GM21515 (cell line): ENCODE measurements at regions not wholly inside any gene's neighbourhood (a gene's known extent, or its start where the extent isn't known, plus 50 kb on each side); places are given as distances from the start of the nearest gene placed in this dataset.

Experiments
- ATAC-seq: cut with Tn5 transposase; IDR thresholded peaks from one replicate; pipeline ENCODE4 v1.9.1; 2021; ENCODE audit not compliant: unreplicated experiment

DNA sequence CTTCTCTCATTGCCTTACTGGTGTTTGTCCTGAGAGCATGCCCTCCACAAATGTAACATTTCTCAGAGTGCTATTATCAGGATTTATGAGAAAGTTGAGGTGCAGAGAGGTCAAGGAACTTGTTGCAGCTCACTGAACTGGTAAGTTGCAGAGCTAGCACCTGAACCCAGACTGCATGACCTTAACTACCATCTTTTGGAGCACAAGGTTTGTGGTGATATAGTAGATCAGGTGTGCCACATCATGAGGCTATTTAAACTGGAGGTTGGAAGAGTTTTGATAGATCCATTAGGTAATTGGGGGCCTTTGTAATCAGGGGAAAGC is 112.0 kb upstream of the CITED2 start:
- no peak for ATAC-seq

DNA sequence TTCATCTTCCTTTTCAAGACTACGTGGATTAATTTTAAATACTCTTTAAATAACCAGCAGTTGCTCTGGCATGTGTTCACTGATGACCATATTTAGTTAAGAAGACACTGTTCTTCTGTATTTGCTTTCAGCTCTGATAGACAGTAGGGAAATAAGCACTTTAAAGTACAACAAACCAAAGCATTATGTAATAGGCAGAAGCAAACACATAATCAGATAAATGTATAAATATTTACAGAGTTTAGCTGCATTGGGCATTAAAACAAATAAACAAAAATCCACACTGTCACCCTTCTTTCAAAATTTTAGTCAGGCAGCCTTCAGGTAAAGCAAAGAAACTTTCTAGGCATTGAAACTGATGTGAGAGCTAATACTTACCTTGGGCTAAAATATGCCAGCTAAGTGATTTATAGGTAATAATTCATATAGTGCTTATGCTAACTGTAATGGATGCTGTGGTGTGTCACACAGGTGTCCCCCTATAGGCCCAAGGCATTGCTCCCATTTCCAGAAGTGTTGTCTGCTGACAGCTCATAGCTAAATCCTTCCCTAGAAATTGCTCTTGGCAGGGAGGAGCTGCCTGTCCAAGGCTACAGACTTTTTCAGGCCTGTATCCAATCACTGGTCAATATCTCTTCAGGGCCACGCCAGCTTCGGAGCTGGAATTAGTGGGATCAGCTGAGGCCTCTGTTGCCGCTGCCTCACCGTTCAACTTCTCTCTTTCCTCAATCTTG is 111.5 kb upstream of the CITED2 start:
- ATAC-seq, result no peak

DNA sequence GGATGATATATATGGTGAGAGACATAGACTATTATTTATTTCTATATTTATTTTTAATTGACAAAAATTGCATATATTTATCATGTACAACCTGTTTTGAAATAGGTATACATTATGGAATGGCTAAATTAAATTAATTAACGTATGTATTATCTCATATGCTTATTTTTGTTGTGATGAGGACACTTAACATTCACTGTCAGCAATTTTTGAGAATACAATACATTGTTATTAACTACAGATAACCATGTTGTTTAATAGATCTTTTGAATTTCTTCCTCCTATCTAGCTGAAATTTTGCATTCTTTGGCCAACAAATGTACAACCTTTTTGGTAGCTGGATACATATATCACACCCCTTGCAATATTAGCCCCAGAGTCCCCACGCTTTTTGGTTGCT is 110.7 kb upstream of the CITED2 start:
- no peak for ATAC-seq

DNA sequence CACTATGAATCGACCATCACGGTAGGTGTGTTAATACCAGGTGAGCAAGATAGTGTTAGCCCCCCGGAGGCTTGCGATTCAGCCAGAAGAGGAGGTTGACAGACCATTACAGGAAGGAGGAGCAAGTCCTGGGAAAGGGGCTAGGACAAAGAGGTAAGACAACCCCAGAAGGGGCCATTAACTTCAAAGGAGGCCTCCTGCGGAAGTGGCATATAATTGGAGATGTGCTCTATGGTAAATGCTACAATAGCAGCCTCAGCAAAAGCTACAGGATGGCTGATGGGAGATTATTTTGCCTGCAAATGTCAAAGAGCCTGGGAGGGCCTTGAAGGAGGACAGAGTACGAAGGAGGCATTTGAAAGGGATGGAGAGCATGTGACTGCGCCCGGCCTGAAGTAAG is 108.6 kb upstream of the CITED2 start:
- ATAC-seq, result no peak

DNA sequence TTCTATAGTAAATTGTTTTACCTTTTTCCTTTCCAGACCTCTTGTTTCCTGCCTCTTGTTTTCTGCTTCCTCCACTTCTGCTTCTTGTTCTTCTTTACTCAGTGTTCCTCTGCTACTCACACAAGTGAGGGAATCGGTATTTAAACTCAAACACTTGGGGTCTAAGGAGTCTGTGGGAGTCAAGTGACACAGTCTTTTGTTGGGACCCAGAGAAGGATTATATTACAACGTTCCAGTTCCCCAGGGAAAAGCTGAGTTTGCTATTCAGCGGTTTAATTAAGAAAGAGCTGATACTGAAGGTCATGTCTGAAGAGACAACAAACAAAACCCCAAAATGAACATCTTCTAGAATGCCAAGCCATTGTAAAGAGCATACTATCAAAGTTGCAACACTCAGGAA is 107.8 kb upstream of the CITED2 start:
- ATAC-seq, result no peak

DNA sequence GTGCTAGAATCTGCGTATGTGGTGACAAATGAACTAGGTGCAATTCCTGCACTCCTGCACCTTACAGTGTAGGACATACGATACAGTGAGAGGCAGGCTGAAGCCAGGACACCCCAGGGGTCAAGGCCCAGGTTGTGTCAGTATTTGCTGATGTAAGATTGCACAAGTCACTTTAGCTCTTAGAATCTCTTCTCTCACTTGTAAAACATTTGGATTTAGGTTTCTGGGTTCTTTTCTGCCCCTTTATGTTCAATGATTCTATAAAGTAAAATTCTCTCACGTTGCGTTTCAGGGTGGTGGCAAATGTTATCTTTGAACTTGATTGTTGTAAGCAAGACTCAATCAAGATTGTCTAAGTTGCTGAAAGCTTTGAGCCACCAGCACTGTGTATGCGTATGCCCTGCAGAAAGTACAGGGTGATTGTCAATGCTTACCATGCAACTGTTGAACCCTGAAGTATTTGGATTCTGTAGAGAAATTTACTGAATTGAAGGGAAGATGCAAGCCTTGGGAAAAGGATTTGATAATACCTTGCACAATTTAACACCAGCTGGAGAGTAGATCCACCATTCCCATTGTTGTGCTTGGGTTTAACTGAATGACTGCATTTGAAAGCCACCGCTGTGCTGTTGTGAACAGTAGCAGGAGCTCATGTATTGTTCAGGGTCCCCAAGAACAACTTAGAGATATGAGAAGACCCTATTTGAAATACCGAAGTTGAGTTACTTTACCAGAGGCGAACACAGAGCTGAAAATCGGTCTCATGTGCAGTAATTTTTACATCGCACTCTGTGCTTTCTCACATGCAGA is 106.1 kb upstream of the CITED2 start:
- ATAC-seq, result no peak

DNA sequence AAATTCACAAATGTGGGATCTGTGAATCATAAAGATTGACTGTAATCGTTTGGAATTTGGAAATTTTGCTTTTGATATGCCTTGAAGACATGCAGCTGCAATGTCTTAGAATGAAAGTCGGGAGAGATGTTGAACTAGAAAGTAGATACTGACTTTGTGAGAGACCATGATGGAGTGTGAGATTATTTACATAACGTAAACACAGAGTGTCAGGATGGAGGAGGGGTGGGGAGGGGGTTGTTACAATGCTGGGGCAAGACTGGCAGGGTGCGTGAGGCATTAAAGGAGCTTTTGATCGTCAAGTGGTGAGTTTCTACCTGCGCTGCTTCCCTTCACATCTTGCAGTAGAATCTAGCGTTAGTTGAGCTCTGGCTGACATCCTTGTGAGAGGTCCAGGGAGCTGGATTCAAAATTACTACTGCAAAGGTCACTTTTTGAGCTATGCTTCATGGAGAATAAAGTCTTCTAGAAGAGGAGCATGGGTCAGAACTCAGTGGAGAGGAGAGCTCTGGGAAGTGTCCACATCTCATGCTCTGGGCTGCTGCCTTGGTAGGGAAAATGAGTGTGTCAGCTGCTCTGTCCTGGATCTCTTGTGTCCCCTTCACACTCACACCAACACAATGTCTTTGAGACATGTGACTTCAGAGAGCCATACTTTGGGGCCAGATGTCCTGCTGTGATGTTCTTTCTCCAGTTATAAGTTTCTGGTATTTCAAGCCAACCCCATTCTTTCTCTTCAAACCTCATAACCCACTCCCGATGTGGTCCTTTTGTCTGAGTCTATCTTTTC is 105.2 kb upstream of the CITED2 start:
- ATAC-seq, result no peak

DNA sequence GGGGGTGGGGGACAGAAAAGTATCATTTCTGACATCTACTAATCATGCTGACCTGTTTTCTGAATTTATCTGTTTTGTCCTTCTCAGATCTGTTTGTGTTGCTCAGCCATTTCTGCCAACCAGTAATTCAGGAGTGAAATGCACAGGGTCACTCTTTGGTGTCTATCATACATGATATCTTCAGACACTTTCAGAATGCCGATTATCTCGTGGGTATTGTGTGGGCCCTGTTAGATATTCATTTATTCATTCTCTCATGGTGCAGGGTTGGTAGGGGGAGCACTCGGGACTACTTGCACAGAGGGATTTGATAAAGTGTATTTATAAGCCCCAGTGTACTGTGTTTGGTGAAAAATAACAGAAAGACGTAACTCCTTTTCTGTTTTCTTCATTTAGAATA is 101.2 kb upstream of the CITED2 start:
- ATAC-seq, result no peak

DNA sequence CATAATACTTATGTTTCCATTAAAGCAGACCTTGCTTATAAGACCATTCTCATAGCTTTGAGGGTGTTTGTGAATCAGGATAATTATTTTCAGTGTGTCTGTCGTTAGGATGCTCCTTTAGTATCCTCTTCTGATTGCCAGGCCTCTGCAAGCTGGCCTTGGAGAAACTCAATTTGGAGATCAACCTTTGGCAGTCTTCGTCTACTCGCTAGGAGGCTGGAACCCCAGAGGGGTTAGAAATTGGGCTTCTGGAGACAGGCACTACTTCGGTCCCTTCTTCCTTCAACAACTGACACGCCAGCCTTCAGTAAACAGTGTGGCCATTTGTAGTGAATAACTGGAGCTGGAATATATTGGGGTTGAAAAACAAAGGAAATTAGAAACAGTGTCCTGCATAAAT is 100.8 kb upstream of the CITED2 start:
- ATAC-seq, result no peak

DNA sequence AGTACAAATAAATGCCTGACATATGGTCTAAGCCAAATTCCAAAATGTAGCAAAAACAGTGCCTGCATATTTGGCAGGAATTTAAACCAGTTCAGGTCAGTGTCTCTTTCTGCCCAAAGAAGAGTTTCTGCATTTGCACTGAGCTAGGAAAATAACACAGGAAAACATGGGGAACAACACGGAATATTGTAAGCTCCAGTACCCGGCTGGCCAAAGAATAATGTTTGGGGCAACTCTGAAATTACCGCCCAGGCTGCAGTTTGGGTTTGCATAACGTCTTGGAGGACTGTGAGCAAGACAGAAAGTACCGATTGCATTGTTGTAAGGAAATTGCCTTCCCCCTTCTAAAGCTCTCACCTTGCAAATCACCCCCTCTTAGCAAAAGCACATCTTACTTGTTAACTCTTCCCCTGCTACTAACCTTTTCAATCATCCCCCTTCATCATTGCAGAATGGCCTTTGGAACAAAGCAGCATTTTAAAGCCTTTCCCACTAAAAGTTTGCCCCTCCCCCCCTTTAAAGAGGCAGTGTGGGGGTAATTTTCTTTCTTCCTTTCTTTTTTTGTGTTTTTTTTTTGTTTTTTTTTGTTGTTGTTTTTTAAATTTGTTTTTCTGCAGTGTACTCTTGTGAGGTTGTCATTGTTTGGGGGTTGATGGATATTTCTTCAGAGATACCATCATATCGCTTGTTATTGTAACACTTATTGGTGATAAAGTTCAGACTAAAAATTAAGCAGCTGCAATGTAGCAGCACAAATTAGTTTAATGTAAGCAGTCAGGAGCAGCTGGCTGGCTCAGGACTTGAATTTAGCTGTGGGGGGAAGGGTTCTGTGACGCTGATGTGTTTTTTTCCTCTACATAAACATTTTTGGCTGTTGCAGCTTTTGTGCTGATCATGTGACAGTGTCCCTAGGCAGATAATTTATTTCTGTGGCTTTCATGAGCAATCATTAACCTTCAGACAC is 100.0 kb upstream of the CITED2 start:
- ATAC-seq, result no peak

DNA sequence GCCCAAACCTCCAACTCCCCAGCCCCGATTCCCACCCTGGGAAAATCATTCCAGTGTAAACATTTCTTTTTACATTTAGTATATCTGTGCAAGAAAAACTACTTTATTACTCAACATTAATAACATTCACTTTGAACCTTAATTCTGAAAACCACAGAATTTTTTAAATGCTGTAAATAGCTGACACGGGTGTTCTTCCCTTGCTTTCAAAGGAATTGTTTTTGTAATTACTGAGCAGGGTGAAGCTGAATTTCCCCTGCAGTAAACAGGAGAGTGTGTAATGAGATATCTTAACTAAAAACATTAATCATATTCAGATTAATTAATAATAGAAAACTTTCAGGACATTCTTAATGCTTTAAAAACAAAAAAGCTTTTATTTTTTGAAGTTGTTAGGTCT is 99.3 kb upstream of the CITED2 start:
- ATAC-seq, result no peak

DNA sequence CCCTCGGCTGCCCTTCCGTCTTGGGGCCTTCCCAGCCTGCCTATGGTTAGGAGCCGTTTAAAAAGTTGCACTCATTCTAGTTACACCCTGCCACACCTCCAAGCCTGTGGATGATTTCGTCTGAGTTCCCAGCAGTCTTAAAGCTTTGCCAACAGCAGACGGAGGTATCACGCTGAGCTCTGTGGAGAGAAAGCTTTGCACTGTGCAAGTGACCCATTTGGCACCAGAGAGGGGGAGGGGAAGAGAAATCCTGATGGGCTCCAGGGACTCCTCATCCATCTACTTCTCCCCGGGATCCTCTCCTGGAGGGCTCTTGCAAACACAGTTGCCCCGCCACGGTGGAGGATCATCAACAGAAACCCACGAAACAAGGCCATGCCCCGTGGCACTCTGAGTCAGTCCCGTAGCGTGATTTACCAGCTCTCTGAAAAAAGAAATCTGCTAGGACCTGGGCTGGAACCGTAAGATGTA is 98.8 kb upstream of the CITED2 start:
- no peak for ATAC-seq

DNA sequence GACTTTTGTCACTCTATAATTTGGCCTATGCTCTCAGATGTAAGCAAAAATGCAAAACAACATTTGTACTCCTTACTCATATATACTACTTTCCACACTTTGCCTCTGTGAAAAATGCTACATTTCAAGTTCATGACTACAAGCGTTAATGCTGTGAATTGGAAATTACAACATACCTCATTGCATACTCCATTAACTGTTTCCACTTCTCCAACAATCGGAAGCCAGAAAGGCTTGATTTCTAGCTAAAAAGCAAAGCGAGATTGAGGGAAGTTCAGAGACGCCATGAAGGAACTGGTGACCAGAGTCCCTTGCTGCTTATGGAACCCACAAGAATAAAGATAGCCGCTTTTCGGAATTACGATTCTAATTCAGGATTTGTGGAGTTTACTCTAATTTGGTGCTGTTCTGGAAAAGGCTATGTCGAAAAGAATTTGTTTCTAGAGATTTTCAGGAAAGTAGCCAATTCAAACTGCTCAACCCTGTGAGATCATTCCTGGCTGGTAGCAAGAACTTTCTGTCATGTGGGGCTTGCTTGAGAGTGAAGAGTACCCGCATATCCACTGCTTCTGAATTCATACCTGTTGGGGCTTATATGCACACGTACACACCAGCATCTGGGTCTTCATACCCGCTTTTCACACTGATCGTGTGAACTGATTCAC is 98.0 kb upstream of the CITED2 start:
- ATAC-seq, result no peak

DNA sequence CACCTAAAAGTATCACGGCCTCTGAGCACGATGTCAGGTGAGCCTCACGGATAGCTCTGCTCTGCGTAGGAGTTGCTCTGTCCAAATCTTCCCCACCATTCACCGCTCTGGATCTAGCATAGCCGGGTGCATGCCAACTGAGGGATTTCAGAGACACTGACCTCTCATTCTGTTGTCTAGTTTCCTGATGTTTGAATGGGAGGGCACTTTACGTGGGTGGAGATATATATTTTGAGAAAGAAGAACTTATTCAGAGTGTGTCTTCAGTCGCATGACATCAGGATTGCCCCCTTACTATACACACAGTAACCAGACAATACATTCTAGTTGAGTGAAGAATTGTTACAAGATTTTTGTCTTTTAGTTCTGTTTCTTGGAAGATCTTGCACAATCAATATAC is 96.5 kb upstream of the CITED2 start:
- ATAC-seq, result no peak

DNA sequence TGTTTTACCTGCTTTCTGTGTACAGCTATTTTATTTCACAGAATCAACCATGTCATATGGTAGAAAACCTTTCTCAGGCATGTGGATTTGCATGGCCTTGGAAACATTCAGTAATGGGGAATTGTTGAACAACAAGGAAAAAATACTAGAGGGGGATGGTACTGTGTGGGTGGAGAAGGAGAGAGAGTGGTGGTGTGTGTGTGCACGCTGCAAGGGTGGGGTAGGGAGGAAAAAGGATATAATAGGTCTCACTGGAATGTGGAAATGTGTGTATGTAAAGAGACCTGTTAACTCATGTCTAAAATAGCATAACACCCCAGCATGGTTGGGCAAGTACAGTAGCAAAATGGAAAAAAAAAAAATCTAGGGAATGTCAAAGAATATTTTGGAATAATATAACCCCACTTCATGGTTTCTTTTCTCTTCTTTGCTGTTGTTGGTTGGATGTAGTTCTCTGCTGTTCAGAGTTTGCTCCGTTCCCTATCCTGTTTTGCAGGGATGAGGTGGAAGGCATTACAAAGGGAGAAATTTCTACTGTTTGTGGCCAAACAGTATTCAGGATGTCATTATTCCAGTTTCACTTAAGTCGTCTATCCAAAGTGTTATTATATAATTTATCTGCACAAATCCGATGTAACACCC is 93.9 kb upstream of the CITED2 start:
- ATAC-seq, result no peak

DNA sequence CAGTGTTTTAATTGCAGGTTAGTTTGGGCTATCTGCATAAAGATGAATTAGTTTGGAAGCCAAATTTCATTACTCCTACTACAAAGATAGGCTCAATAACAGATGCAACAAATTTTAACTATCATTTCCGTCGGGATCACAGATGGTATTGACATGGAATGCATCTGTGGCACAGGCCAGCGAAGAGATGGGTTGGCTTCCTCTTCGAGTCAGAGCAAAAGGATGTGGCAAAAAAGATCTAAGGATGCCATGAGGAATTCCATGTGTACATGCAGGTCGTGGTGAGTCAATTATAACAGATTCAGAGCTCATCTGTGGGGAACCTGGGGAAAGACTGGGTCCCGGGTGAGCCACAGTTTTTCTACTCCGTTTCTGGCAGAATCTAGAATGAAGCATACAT is 83.0 kb upstream of the CITED2 start:
- no peak for ATAC-seq

DNA sequence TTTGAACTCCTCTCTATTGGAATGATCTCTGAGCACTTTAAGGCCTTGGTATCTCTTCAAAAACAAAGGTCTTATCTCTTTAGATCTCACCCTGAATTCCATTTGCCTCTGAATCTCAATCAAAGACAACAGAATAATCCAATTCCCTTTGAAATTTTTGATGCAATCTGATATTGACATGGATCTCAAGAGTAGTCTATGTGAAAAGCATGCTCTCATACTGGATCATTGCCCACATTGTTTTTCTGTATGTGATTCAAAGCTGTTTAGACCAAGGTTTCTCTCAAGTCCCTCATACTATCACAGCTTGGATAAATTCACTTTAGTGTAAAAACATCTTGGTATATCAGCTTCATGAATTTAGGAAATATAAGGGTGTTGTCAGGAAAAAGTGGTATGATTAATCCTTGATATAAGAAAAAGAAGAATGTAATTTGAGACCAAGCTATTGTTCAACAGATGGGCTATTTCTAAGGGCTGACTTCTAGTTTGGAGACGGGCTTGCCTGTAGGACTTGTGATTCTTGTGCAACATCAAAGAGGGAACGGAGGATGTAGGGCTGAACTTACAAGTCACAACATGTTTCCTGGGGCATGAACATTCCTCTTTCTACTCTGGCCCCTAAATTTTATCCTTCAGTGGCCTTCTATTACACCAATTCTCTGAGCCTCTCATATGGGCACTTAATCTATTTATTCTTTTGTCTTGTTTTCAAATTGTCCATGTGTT is 77.9 kb upstream of the CITED2 start:
- no peak for ATAC-seq

DNA sequence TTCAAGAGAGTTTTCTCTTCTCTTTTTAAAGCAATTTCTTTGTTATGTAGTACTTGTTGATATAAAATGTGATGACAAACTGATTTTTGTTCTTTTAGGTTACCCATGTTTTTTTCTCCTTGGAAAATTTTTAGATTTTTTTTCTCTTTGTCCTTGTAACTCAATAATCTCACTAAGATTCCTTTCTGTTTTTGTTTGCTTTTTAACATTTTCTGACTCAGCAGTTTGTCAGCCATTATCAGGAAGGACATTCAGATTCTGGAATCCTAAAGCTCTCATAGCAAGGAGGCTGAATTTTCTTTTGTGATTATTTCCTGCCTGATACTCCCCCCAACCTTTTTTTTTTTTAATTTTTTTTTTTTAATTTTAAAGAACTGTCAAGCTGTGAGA is 75.2 kb upstream of the CITED2 start:
- no peak for ATAC-seq

DNA sequence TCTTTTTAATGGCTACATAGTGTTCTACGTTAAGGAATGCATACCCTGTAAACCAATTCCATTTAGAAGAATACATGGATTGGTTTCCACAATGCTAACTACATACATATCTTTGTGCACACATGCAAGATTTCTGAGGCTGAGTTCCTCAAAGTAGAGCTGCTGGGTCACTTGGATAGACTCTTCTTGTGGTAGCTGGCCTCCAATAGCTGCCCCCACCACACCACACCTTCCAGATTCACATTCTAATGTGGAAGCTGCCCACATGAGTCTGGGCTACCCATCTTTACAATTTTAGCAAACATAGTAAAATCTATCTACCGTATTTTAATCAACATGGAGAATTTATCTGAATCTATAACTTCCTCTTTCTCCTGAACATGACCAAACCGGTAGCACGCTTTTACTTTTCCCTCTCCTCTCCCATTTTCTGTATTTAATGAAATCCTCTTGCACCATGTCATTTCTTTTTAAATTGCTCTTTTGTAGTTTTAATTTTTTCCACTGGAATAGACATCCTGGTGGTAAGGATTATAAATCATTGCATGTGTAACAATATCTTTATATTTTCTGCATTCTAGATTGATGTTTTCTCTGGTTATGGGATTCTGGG is 74.7 kb upstream of the CITED2 start:
- ATAC-seq, result no peak
